ENCODE measurements at regions not wholly inside any gene's neighbourhood (a gene's known extent, or its start where the extent isn't known, plus 50 kb on each side); places are given as distances from the start of the nearest gene placed in this dataset.

- peak; percentile 19 for DNase-seq (ENCODE audit: low read depth)
These were observed 102.1 kb upstream of the SIAH1 start for GRCh38 chr16:48487287-48487686.

- DNase-seq (ENCODE audit: low read depth) = no peak
These were observed 96.6 kb upstream of the SIAH1 start for GRCh38 chr16:48481772-48482171.

- no peak for DNase-seq (ENCODE audit: low read depth)
These were observed 96.0 kb upstream of the SIAH1 start for GRCh38 chr16:48481211-48481610.

- no peak for DNase-seq (ENCODE audit: low read depth)
These were observed 94.7 kb upstream of the SIAH1 start for GRCh38 chr16:48479955-48480354.

GRCh38 chr16:48479329-48479728 is 94.1 kb upstream of the SIAH1 start:
- no peak for DNase-seq (ENCODE audit: low read depth)

- no peak for DNase-seq (ENCODE audit: low read depth)
These were observed 93.2 kb upstream of the SIAH1 start for GRCh38 chr16:48478393-48478792.

GRCh38 chr16:48471435-48471834 is 86.2 kb upstream of the SIAH1 start:
- DNase-seq (ENCODE audit: low read depth) = no peak

GRCh38 chr16:48462106-48462740 is 77.0 kb upstream of the SIAH1 start:
- DNase-seq (ENCODE audit: low read depth) = no peak

GRCh38 chr16:48459167-48459566 is 74.0 kb upstream of the SIAH1 start:
- no peak for DNase-seq (ENCODE audit: low read depth)

GRCh38 chr16:48454051-48454450 is 68.8 kb upstream of the SIAH1 start:
- DNase-seq (ENCODE audit: low read depth) = no peak

GRCh38 chr16:48452991-48453760 is 68.0 kb upstream of the SIAH1 start:
- DNase-seq (ENCODE audit: low read depth) = peak; percentile 87

GRCh38 chr16:48451323-48451722 is 66.1 kb upstream of the SIAH1 start:
- no peak for DNase-seq (ENCODE audit: low read depth)

- DNase-seq (ENCODE audit: low read depth) = no peak
These were observed 65.2 kb upstream of the SIAH1 start for GRCh38 chr16:48450367-48450766.

- DNase-seq (ENCODE audit: low read depth) = no peak
These were observed 63.7 kb upstream of the SIAH1 start for GRCh38 chr16:48448841-48449481.

- DNase-seq (ENCODE audit: low read depth) = no peak
These were observed 62.8 kb upstream of the SIAH1 start for GRCh38 chr16:48447940-48448536.

- no peak for DNase-seq (ENCODE audit: low read depth)
These were observed 62.2 kb upstream of the SIAH1 start for GRCh38 chr16:48447428-48447827.

- peak; percentile 42 for DNase-seq (ENCODE audit: low read depth)
These were observed 61.3 kb upstream of the SIAH1 start for GRCh38 chr16:48446534-48446920.

GRCh38 chr16:48445782-48446533 is 60.7 kb upstream of the SIAH1 start:
- no peak for DNase-seq (ENCODE audit: low read depth)

- peak; percentile 55 for DNase-seq (ENCODE audit: low read depth)
These were observed 59.4 kb upstream of the SIAH1 start for GRCh38 chr16:48444574-48444973.

GRCh38 chr16:48442379-48442778 is 57.2 kb upstream of the SIAH1 start:
- DNase-seq (ENCODE audit: low read depth) = no peak

- no peak for DNase-seq (ENCODE audit: low read depth)
These were observed 56.7 kb upstream of the SIAH1 start for GRCh38 chr16:48441863-48442279.
